ENCODE measurements at regions not wholly inside any gene's neighbourhood (a gene's known extent, or its start where the extent isn't known, plus 50 kb on each side); places are given as distances from the start of the nearest gene placed in this dataset.

- TF ChIP-seq ZBTB49 (CRISPR knock-in tag; IDR thresholded peaks at IDR 0.05; ENCODE audit: borderline replicate concordance) (no peak), SAFB (IDR thresholded peaks at IDR 0.05; ENCODE audit: borderline replicate concordance, low read depth, low read length) (no peak), EP300 (IDR thresholded peaks at IDR 0.05; ENCODE audit: low read length) (no peak), POLR2A (conservative IDR thresholded peaks at IDR 0.05) (no peak), SREBF2 (CRISPR knock-in tag; IDR thresholded peaks at IDR 0.05) (no peak), NFRKB (IDR thresholded peaks at IDR 0.05; ENCODE audit: low read depth) (no peak), CTCF (IDR thresholded peaks at IDR 0.05 in 2 of 3, conservative IDR thresholded peaks at IDR 0.05 in 1 of 3; ENCODE audit: insufficient read depth in 2 of 3, low read depth in 1 of 3, low read length in 3 of 3) (no peak), SOX6 (IDR thresholded peaks at IDR 0.05) (no peak), MAX (CRISPR knock-in tag; IDR thresholded peaks at IDR 0.05) (no peak)
Measured at GRCh38 chr14:36428350-36428749, 91.7 kb downstream of the NKX2-1 start.
